ENCODE measurements at regions not wholly inside any gene's neighbourhood (a gene's known extent, or its start where the extent isn't known, plus 50 kb on each side); places are given as distances from the start of the nearest gene placed in this dataset.

- TF ChIP-seq, protein P1, sequence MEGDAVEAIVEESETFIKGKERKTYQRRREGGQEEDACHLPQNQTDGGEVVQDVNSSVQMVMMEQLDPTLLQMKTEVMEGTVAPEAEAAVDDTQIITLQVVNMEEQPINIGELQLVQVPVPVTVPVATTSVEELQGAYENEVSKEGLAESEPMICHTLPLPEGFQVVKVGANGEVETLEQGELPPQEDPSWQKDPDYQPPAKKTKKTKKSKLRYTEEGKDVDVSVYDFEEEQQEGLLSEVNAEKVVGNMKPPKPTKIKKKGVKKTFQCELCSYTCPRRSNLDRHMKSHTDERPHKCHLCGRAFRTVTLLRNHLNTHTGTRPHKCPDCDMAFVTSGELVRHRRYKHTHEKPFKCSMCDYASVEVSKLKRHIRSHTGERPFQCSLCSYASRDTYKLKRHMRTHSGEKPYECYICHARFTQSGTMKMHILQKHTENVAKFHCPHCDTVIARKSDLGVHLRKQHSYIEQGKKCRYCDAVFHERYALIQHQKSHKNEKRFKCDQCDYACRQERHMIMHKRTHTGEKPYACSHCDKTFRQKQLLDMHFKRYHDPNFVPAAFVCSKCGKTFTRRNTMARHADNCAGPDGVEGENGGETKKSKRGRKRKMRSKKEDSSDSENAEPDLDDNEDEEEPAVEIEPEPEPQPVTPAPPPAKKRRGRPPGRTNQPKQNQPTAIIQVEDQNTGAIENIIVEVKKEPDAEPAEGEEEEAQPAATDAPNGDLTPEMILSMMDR (IDR thresholded peaks at IDR 0.05; ENCODE audit: insufficient read depth, low read length, missing control alignments): no peak
- no peak for DNase-seq (ENCODE audit: low read depth, low spot score)
- CTCF ChIA-PET: no interaction called here
- POLR2A ChIA-PET: no interaction called here
- H3K4me3 ChIP-seq (ENCODE audit: low read depth, low read length): no peak overlapping the region
These were observed 62.6 kb downstream of the DUSP6 start for GRCh38 chr12:89289720-89290119.

DNA sequence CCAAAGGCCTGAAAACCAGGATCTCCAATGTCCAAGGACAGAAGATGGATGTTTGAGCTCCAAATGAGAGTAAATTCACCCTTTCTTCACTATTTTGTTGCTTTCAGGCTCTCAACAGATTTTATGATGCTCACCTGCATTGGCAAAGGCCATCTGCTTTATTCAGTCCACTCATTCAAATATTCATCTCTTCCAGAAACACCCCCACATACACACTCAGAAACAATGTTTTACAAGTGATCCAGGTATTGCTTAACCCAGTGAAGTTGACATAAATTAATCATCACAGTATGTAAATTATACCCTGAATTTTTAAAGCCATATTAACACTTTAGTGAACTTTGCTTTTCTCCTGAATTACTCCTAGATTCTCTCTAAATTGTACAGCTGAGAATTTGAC lies 63.3 kb downstream of the DUSP6 start:
- H3K4me3 ChIP-seq (ENCODE audit: low read depth, low read length): no peak overlapping the region
- TF ChIP-seq, protein P1 (IDR thresholded peaks at IDR 0.05; ENCODE audit: insufficient read depth, low read length, missing control alignments): no peak
- POLR2A ChIA-PET: interaction anchor here (0.9 kb wide), 1 partner anchor 12 kb away, joined by 4 read pairs; no protein-coding TSS in a partner anchor
- no peak for DNase-seq (ENCODE audit: low read depth, low spot score)
- CTCF ChIA-PET: no interaction called here

GRCh38 chr12:89286501-89286900 lies 65.8 kb downstream of the DUSP6 start:
- TF ChIP-seq, protein P1 (IDR thresholded peaks at IDR 0.05; ENCODE audit: insufficient read depth, low read length, missing control alignments): no peak
- POLR2A ChIA-PET: no interaction called here
- DNase-seq (ENCODE audit: low read depth, low spot score): no peak
- CTCF ChIA-PET: interaction anchor here (0.6 kb wide), 1 partner anchor 263 kb away, joined by 3 read pairs; no protein-coding TSS in a partner anchor
- no peak overlapping the region for H3K4me3 ChIP-seq (ENCODE audit: low read depth, low read length)

- TF ChIP-seq, protein P1 (IDR thresholded peaks at IDR 0.05; ENCODE audit: insufficient read depth, low read length, missing control alignments): no peak
- ChIA-PET CTCF (no interaction called here), POLR2A (no interaction called here)
- no peak for DNase-seq (ENCODE audit: low read depth, low spot score)
- no peak overlapping the region for H3K4me3 ChIP-seq (ENCODE audit: low read depth, low read length)
These were observed 70.8 kb downstream of the DUSP6 start for GRCh38 chr12:89281539-89281867.

GRCh38 chr12:89280833-89281538 lies 71.3 kb downstream of the DUSP6 start:
- ChIA-PET CTCF (no interaction called here), POLR2A (no interaction called here)
- H3K4me3 ChIP-seq (ENCODE audit: low read depth, low read length): no peak overlapping the region
- TF ChIP-seq, protein P1 (IDR thresholded peaks at IDR 0.05; ENCODE audit: insufficient read depth, low read length, missing control alignments): no peak
- no peak for DNase-seq (ENCODE audit: low read depth, low spot score)

- ChIA-PET CTCF (no interaction called here), POLR2A (no interaction called here)
- H3K4me3 ChIP-seq (ENCODE audit: low read depth, low read length): no peak overlapping the region
- TF ChIP-seq, protein P1 (IDR thresholded peaks at IDR 0.05; ENCODE audit: insufficient read depth, low read length, missing control alignments): no peak
- DNase-seq (ENCODE audit: low read depth, low spot score): no peak
These were observed 72.8 kb downstream of the DUSP6 start for GRCh38 chr12:89279499-89279898.
